Putamen (tissue), 1 donor: ENCODE measurements at regions not wholly inside any gene's neighbourhood (a gene's known extent, or its start where the extent isn't known, plus 50 kb on each side); places are given as distances from the start of the nearest gene placed in this dataset.
"Not testable (repeated sequence)": the region's sequence is repeated elsewhere in the genome, so short reads cannot be mapped to it uniquely, and the experiment has no call there.

Source experiments
- DNase-seq: peaks from one replicate; pipeline ENCODE4 v3.0.0-alpha.2; 2016; ENCODE audit warnings: low spot score

DNA sequence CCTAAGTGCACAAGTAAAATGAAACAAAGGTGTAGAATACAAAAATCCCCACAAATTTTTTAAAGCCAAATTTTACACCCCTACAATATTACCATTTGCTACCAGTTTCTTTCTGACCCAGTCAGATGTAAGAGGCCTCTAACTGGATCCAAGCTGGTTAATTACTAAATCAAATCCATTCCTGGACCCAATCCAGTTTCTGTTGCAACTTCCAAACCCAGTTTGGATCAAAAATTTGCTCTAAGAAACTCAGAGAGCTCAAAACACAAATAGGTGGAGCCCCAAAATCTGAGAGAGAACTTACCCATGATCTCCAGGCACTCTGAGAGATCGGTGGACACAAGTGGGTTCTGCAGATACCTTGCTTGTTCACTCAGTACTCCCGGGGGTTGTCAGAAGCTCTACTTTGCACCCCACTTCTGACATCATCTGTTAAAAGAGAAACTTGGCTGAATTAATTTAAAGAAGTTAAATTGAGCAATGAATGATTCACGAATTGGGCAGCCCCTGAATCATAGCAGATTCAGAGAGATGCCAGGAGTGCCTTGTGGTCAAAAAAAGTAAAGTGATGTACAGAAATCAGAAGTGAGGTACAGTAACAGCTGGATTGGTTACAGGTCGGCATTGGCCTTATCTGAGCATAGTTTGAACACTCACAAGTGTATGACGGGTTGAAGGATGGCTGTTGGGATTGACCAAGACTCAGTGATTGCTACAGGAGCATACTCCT lies 448.0 kb downstream of the KCNT2 start:
- no peak for DNase-seq

DNA sequence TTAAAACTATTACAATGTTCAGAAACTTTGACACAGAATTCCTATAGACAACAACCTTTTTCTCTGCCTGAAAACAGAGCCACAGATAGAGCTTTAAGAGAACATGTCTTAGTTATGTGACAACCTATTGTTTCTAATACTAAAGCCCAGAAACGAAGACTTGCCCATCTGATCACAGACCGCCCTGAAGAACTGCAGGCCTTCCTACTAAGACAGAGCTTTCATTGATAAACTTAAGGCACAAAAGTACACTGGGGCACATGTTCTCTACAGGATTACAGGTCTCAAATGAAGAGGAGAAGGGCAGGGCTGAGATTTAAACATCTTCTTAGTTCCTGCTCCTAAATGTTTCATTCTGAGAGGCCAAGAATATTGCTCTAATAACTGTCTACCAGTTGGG lies 452.7 kb downstream of the KCNT2 start:
- DNase-seq = no peak

GRCh38 chr1:196152975-196153374 lies 455.3 kb downstream of the KCNT2 start:
- no peak for DNase-seq

DNA sequence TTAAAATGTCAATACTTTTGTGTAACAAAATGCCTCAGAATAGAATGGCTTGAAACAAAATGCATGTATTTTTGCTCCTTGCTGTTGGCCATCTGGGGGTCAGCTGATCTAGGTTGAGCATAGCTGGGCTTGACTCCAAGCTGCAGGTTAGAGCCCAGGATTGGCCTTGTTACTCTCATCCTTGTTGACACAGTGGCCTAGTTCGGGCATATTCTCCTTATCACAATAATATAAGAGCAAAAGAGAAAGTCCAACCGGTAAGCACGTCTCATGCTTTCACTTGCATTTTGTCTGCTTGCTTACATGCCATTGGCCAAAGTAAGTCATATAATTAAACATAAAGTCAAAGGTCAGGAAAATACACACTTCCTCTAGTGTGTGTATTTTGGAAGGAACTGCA lies 456.2 kb downstream of the KCNT2 start:
- DNase-seq = no peak

DNA sequence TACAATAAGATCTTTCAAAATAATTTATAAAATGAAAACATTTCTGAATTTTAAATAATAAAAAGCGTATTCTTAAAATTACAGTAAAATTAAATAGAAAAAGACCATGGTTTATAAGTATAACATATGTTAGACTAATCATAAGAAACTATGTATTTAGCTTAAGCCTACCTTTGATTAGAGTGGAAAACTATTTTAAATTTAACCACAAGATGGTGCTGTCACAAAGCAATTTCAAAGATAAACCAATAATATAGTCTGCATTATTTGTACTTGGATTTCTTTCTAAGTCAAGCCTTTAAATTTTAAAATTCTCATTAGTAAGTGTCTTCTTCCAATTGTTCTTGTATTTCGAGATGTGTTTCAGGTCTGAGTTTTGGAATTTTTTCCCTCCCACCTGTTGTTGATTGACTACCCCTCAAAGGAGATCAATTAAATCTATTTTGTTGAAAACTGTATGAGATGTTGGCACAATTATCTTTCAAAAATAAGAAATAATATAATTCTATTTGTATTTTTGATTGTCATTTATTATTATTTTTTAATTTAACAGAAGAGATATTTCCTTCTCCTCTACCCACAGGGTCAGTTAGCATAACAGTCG lies 459.8 kb downstream of the KCNT2 start:
- peak; percentile 2 for DNase-seq

DNA sequence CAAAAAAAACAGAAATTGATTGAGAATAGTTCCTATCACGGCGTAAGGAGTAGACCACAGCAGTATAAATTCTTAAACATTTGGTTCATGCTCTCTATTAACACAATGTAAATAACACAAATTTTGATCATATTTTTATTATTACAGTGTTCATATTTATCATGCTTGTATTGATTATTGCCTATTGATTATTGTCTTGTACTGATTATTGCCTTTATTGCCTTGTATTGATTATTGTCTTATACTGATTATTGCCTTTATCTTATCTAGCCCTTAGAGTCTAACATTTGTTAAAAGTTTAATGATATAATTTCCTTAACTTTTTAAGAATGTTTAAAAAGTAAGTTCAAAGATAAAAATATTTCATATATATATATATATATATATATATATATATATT lies 460.7 kb downstream of the KCNT2 start:
- no peak for DNase-seq

- DNase-seq = not testable (repeated sequence)
These were observed 463.1 kb downstream of the KCNT2 start for GRCh38 chr1:196145151-196145550.

GRCh38 chr1:196144588-196144987 lies 463.7 kb downstream of the KCNT2 start:
- no peak for DNase-seq

DNA sequence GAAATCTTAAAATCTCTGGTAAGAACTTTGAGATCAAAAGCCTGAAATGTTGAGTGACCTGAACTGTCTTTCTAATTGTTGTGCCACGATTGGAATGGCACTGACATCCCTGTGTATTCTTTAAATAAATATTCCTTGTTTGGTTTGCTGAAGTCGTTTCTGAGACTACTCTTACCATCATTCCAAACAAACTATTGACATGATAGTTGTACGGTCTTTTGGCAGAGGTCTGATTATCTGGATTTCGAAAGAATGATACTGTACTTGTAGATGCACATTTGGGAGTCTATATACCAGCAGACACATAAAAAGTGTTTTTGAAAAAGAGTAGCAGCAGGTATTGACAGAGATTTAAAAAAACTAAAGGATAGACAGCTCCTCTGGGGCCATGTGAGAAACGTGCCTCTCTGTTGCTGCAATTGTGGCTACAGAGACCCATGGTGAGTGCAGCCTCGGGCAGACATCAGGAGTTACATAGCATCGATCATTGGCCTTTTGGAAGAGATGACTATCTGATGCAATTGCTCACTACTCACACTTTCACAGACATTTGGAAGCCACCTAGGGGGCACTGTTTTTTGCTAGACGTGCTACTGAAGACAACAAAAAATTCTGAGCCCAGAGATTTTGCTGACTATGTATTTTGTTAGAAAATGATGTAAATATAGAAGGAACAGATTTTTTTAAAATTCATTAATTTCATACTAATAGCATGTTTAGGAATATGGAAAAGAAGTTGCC lies 464.5 kb downstream of the KCNT2 start:
- DNase-seq = no peak

- DNase-seq = no peak
These were observed 466.1 kb downstream of the KCNT2 start for GRCh38 chr1:196142111-196142640.

DNA sequence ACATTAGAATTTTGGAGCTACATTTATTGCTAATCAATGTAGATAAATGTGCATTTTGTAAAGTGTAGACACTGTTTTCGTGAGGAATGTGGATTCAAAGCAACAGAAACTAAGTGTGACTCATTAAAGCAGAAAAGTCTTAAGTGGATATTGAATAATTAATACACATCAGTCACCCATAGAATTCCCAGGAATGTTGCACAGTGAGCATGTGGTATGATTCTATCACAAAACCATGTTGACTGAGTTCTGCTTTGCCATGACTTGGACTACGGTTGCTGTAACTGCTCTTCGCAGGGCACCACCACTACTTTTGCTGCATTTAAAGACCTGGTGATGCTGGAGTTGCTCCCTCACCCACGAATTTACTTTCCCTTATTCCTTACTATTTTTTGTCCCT lies 471.8 kb downstream of the KCNT2 start:
- no peak for DNase-seq

- no peak for DNase-seq
These were observed 476.5 kb downstream of the KCNT2 start for GRCh38 chr1:196131691-196132090.

DNA sequence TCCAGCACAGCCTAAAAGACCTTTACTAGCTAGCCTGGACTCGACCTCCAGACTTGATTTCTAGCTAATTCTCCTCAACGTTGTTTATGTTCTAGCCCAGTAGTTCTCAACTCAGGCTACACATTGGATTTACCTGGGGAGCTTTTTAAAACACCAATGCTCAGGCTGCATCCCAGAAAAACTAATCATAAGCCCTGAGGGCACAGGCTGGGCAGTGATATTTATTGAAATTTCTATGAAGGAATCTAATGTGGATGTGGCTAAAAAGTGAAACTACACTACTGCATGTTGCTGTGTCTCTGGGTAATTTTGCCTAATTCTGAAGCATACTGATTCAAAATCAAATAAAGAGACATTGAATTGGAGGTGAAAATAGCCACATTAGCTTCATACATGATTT lies 479.4 kb downstream of the KCNT2 start:
- no peak for DNase-seq

GRCh38 chr1:196121181-196121580 lies 487.1 kb downstream of the KCNT2 start:
- no peak for DNase-seq

DNA sequence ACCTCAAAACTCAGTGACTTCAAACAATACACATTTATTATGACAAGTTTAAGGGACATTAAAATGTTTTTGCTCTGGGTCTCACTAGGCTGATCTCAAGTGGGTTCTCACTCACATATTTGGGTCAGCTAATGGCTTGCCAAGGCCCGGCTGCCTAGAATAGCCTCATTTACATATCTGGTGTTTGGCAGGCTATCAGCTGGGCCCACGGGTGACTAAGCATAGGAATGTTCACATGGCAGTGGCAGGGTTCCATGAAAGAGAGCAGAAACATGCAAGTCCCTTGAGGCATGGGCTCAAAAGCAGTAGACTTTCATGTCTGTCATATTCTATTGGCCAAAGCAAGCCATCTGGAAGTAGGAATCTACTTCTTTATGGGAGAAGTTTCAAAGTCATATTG lies 492.6 kb downstream of the KCNT2 start:
- peak; percentile 1 for DNase-seq

DNA sequence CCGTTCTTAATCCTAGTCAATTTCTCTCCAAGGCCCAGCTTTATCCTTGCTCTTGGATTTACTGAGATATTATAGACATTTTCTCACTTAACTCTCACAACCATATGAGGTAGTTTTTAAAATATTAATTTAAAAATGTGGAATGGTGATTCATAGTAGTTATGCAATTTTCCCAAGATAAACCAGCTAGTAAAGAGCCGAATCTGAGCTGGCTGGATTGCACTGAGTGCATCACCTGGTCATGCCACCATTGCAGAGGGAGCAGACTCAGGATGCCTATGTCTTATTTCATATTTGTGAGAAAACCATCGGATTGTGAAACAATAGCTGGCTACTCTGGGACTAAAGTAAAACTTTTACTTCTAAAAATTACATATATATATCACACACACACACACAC lies 494.0 kb downstream of the KCNT2 start:
- no peak for DNase-seq

- DNase-seq = not testable (repeated sequence)
These were observed 499.2 kb downstream of the KCNT2 start for GRCh38 chr1:196108990-196109389.

DNA sequence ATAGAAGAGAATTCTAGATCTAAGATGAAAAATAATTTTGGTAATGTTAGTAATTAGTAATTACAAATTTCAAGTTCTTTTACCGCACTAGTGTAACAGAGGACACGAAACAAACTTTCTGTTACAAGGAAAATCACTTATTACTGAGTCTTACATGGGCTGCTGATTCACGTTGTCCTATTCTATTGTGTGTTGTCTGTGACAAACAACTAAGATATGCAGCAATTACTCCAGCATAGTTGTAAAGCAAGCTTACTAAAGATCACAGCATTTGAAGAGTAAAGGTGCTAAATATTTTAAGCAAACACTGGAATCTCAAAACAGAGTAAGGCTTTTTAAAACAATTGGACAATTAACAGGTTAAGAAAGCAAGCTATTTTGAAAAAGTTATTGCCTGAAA lies 502.3 kb downstream of the KCNT2 start:
- no peak for DNase-seq

- DNase-seq = no peak
These were observed 505.4 kb downstream of the KCNT2 start for GRCh38 chr1:196102826-196103225.

- DNase-seq = peak; percentile 13
These were observed 510.2 kb downstream of the KCNT2 start for GRCh38 chr1:196098000-196098399.

GRCh38 chr1:196094821-196095220 lies 513.4 kb downstream of the KCNT2 start:
- DNase-seq = no peak

DNA sequence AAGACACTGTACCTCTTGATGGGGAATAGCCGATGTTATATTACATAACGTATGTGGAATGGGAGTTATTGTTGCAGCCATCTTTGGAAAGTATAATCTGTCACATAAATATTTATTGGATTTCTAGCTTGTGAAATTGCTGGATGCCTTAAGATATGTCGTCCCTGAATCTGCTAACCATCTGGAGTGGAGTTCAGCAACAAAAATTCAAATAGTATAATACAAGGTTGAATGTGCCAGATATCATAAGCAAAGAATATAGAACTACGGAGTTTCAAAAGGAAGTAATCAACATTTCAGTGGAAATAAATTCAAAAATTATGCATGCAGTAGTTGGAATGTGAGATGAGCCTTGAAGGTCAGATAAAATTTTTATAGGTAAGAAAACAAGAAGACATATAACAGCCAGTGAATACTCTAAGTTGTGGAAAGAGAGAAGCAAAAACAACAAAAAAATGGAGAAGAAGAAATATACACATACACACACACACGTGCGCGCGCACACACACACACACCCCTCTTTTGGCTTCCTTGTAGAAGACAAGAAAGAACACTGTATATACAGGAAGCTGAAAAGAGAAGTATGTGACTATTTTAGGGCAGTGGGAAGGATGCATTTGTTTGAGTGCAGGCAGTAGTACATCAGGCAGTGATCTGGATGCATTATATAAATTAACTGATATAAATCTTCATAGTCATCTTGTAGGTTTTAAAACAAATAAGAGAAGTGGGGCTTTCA lies 516.7 kb downstream of the KCNT2 start:
- no peak for DNase-seq
